Smooth muscle cell (in vitro differentiated cells): ENCODE measurements at regions not wholly inside any gene's neighbourhood (a gene's known extent, or its start where the extent isn't known, plus 50 kb on each side); places are given as distances from the start of the nearest gene placed in this dataset.

Experiments used
- DNase-seq: peaks from one replicate; lab custom pipeline; 2025; ENCODE audit not compliant: unreplicated experiment; lab: John Stamatoyannopoulos, UW
- H2AFZ ChIP-seq: fragments of 200-600 bp; sonication (generic); 2 replicates; pipeline ENCODE4 v1.6.0; 2016; ENCODE audit warnings: antibody characterized with exemption, low read depth, mild to moderate bottlenecking
- H3F3A ChIP-seq: fragments of 200-600 bp; sonication (generic); 2 replicates; pipeline ENCODE4 v1.6.0; 2017; ENCODE audit warnings: antibody characterized with exemption, low read depth
- H3K27ac ChIP-seq: fragments of 200-600 bp; sonication (generic); 2 replicates; pipeline ENCODE4 v1.5.1; 2016; ENCODE audit warnings: low read depth, mild to moderate bottlenecking
- H3K27me3 ChIP-seq: fragments of 200-600 bp; sonication (generic); 2 replicates; pipeline ENCODE4 v1.6.1; 2016; ENCODE audit warnings: low read depth, mild to moderate bottlenecking
- H3K36me3 ChIP-seq: fragments of 200-600 bp; sonication (generic); 2 replicates; pipeline ENCODE4 v1.5.1; 2016; ENCODE audit warnings: low read depth
- H3K4me1 ChIP-seq: fragments of 200-600 bp; sonication (generic); 2 replicates; pipeline ENCODE4 v1.5.1; 2016; ENCODE audit warnings: low read depth
- H3K4me2 ChIP-seq: fragments of 200-600 bp; sonication (generic); 2 replicates; pipeline ENCODE4 v1.6.0; 2016; ENCODE audit warnings: mild to moderate bottlenecking
- H3K4me3 ChIP-seq: fragments of 200-600 bp; sonication (generic); 2 replicates; pipeline ENCODE4 v1.5.1; 2016; ENCODE audit warnings: mild to moderate bottlenecking
- H3K79me2 ChIP-seq: fragments of 200-600 bp; sonication (generic); 2 replicates; pipeline ENCODE4 v1.6.0; 2016; ENCODE audit warnings: low read depth, mild to moderate bottlenecking
- H3K9ac ChIP-seq: fragments of 200-600 bp; sonication (generic); 2 replicates; pipeline ENCODE4 v1.6.0; 2016; ENCODE audit warnings: low read depth
- H3K9me3 ChIP-seq: fragments of 200-600 bp; sonication (generic); replicated peaks from 2 replicates; pipeline ENCODE4 v1.5.1; 2016; ENCODE audit warnings: low read depth
- H4K20me1 ChIP-seq: fragments of 200-600 bp; sonication (generic); 2 replicates; pipeline ENCODE4 v1.6.0; 2016; ENCODE audit warnings: low read depth
- CTCF ChIP-seq: fragments of 200-600 bp; sonication (generic); IDR thresholded peaks from 2 replicates; pipeline ENCODE4 v1.5.1; 2017; ENCODE audit warnings: borderline replicate concordance, mild to moderate bottlenecking, antibody characterized with exemption; ENCODE audit not compliant: insufficient read depth, poor library complexity, severe bottlenecking
- WGBS: methylation state at CpG from one replicate; pipeline ENCODE4 v1.1.7; 2016; ENCODE audit warnings: low lambda C conversion rate; 5-methylcytosine and 5-hydroxymethylcytosine counted together

- Histone ChIP-seq H3K9me3 (no peaks in the 10 kb centered on the region), H2AFZ (no peak overlapping the region), H3K79me2 (no peaks in the 10 kb centered on the region), H3K27me3 (no peaks in the 10 kb centered on the region), H3K9ac (no peak overlapping the region), H3K4me2 (no peak overlapping the region), H3F3A (no peaks in the 10 kb centered on the region), H3K27ac (no peak overlapping the region), H4K20me1 (no peaks in the 10 kb centered on the region), H3K4me3 (no peak overlapping the region), H3K36me3 (no peaks in the 10 kb centered on the region), H3K4me1 (no peaks in the 10 kb centered on the region)
- 47% methylated on average over 1 of the region's 1 CpG for WGBS
- no peak for TF ChIP-seq CTCF
- DNase-seq = no peak
Observed at GRCh38 chr10:76642358-76642757, 995.2 kb downstream of the KCNMA1 start.

GRCh38 chr10:76641215-76641614 is 996.4 kb downstream of the KCNMA1 start:
- Histone ChIP-seq H2AFZ (no peak overlapping the region), H4K20me1 (no peaks in the 10 kb centered on the region), H3K27me3 (no peaks in the 10 kb centered on the region), H3K79me2 (no peaks in the 10 kb centered on the region), H3F3A (no peaks in the 10 kb centered on the region), H3K9ac (no peak overlapping the region), H3K4me3 (no peak overlapping the region), H3K4me1 (no peaks in the 10 kb centered on the region), H3K27ac (no peak overlapping the region), H3K36me3 (no peaks in the 10 kb centered on the region), H3K4me2 (no peak overlapping the region), H3K9me3 (no peaks in the 10 kb centered on the region)
- TF ChIP-seq CTCF = no peak
- DNase-seq = no peak

- Histone ChIP-seq H3K9ac (no peak overlapping the region), H3K9me3 (no peaks in the 10 kb centered on the region), H3K27ac (no peak overlapping the region), H3K79me2 (no peaks in the 10 kb centered on the region), H3K27me3 (no peaks in the 10 kb centered on the region), H3K36me3 (no peaks in the 10 kb centered on the region), H3K4me1 (no peaks in the 10 kb centered on the region), H3K4me3 (no peak overlapping the region), H2AFZ (no peak overlapping the region), H4K20me1 (no peaks in the 10 kb centered on the region), H3F3A (no peaks in the 10 kb centered on the region), H3K4me2 (no peak overlapping the region)
- WGBS = 56% methylated on average over 5 of the region's 5 CpGs
- TF ChIP-seq CTCF = no peak
- DNase-seq = no peak
Observed at GRCh38 chr10:76640806-76641205, 996.8 kb downstream of the KCNMA1 start.

- peak; percentile 20 for TF ChIP-seq CTCF
- no peak for DNase-seq
- H3K4me2 ChIP-seq = no peak overlapping the region
- H3K79me2 ChIP-seq = no peaks in the 10 kb centered on the region
- whole genome bisulfite sequencing = 94% methylated on average over 1 of the region's 1 CpG
- no peak overlapping the region for H3K4me3 ChIP-seq
- no peaks in the 10 kb centered on the region for H4K20me1 ChIP-seq
- H3K9me3 ChIP-seq = no peaks in the 10 kb centered on the region
- no peak overlapping the region for H3K27ac ChIP-seq
- H3K27me3 ChIP-seq = no peaks in the 10 kb centered on the region
- H3F3A ChIP-seq = no peaks in the 10 kb centered on the region
- H3K36me3 ChIP-seq = no peaks in the 10 kb centered on the region
- no peak overlapping the region for H3K9ac ChIP-seq
- H2AFZ ChIP-seq = no peak overlapping the region
- peaks cover 8% of the 10 kb centered on the region for H3K4me1 ChIP-seq
Observed at GRCh38 chr10:76632767-76633051, 1004.9 kb downstream of the KCNMA1 start.
